ENCODE measurements at regions not wholly inside any gene's neighbourhood (a gene's known extent, or its start where the extent isn't known, plus 50 kb on each side); places are given as distances from the start of the nearest gene placed in this dataset.

GRCh38 chr1:164953098-164953497, 394.1 kb downstream of the PBX1 start:
- intact Hi-C loops (cut with micrococcal nuclease), result no loop called here
- dilution Hi-C loops (cut with MboI; ENCODE audit: extremely low pct_ligation_motif_present, low sequenced_read_pairs), result no loop called here
- Histone ChIP-seq H3K27ac (ENCODE audit: insufficient read depth, low read depth, low read length) (no peak overlapping the region), H3K4me2 (ENCODE audit: insufficient read depth, low read length) (no peak overlapping the region), H3K4me1 (ENCODE audit: control insufficient read depth, extremely low read depth, insufficient read depth, low read length) (no peaks in the 10 kb centered on the region), H2AFZ (ENCODE audit: low read depth, low read length) (no peak overlapping the region), H3K79me2 (ENCODE audit: control insufficient read depth, insufficient read depth, low read length) (no peaks in the 10 kb centered on the region), H3K9ac (replicated peaks; ENCODE audit: extremely low read depth, insufficient read depth, low read length) (no peak overlapping the region), H3K9me3 (replicated peaks; ENCODE audit: control insufficient read depth, insufficient read depth, low read length) (no peaks in the 10 kb centered on the region), H3K36me3 (ENCODE audit: control insufficient read depth in 2 of 2, extremely low read depth in 1 of 2, insufficient read depth in 2 of 2, low read length in 2 of 2) (no peaks in the 10 kb centered on the region), H4K20me1 (replicated peaks; ENCODE audit: control insufficient read depth, extremely low read depth, insufficient read depth, low read length) (no peaks in the 10 kb centered on the region), H3K9me1 (replicated peaks; ENCODE audit: control insufficient read depth, extremely low read depth, insufficient read depth, low read length) (no peaks in the 10 kb centered on the region), H3K4me3 (replicated peaks in 1 of 3; ENCODE audit: insufficient read depth in 1 of 3, low read depth in 1 of 3, low read length in 3 of 3) (no peak overlapping the region), H3K27me3 (ENCODE audit: control insufficient read depth in 2 of 2, insufficient read depth in 2 of 2, low read length in 2 of 2) (no peaks in the 10 kb centered on the region)
- BruUV-seq (replicated peaks), result no TSS peak
- TF ChIP-seq POLR2AphosphoS5 (IDR thresholded peaks at IDR 0.05; ENCODE audit: insufficient read depth, low read depth, low read length), result no peak
- no peak for TF ChIP-seq POLR2A (IDR thresholded peaks at IDR 0.05; ENCODE audit: low read depth, low read length)
- no peak for TF ChIP-seq GATA2 (IDR thresholded peaks at IDR 0.05; ENCODE audit: insufficient read depth, insufficient read length, low read depth, low read length)
- no peak for TF ChIP-seq MYC (IDR thresholded peaks at IDR 0.05; ENCODE audit: low read depth, low read length)
- TF ChIP-seq JUN (IDR thresholded peaks at IDR 0.05; ENCODE audit: borderline replicate concordance, insufficient read depth, insufficient read length, low read depth), result no peak
- TF ChIP-seq, protein P1, sequence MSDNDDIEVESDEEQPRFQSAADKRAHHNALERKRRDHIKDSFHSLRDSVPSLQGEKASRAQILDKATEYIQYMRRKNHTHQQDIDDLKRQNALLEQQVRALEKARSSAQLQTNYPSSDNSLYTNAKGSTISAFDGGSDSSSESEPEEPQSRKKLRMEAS (IDR thresholded peaks at IDR 0.05; ENCODE audit: insufficient read depth, insufficient read length), result no peak
- no peak for TF ChIP-seq FOS (IDR thresholded peaks at IDR 0.05; ENCODE audit: borderline replicate concordance, insufficient read depth, low read length)
- TF ChIP-seq CTCF (IDR thresholded peaks at IDR 0.05; ENCODE audit: extremely low read depth in 1 of 2, insufficient read depth in 1 of 2, low read depth in 1 of 2, low read length in 2 of 2), result no peak
- TF ChIP-seq EZH2 (IDR thresholded peaks at IDR 0.05; ENCODE audit: borderline replicate concordance, low read depth, low read length, severe bottlenecking), result no peak
- FAIRE-seq (no peak), DNase-seq (ENCODE audit: low read depth, low spot score) (no peak)
- ChIA-PET CTCF (no interaction called here), POLR2A (no interaction called here)

All from endothelial cell of umbilical vein (primary cell).